Neural crest cell (in vitro differentiated cells): ENCODE measurements at regions not wholly inside any gene's neighbourhood (a gene's known extent, or its start where the extent isn't known, plus 50 kb on each side); places are given as distances from the start of the nearest gene placed in this dataset.

ENCODE experiments used
- DNase-seq: peaks from one replicate; pipeline ENCODE4 v3.0.0; 2021; ENCODE audit warnings: low read depth, mixed read lengths, low spot score
- H3K27ac Mint-ChIP-seq: one replicate; pipeline ENCODE4 v1.8.0; 2021; ENCODE audit warnings: mild to moderate bottlenecking, mixed read lengths; ENCODE audit not compliant: unreplicated experiment
- H3K27me3 Mint-ChIP-seq: 2 replicates; pipeline ENCODE4 v1.8.0; 2021; ENCODE audit warnings: low read depth, mild to moderate bottlenecking, mixed read lengths
- H3K36me3 Mint-ChIP-seq: 2 replicates; pipeline ENCODE4 v1.8.0; 2021; ENCODE audit warnings: low read depth, mild to moderate bottlenecking, mixed read lengths
- H3K4me1 Mint-ChIP-seq: 2 replicates; pipeline ENCODE4 v1.8.0; 2021; ENCODE audit warnings: mixed read lengths
- H3K4me3 Mint-ChIP-seq: one replicate; pipeline ENCODE4 v1.8.0; 2021; ENCODE audit warnings: mild to moderate bottlenecking, mixed read lengths
- H3K9me3 Mint-ChIP-seq: 2 replicates; pipeline ENCODE4 v1.8.0; 2021; ENCODE audit warnings: mixed read lengths
- TF ChIP-seq, protein P1 (sequence below): fragments of 200-600 bp; sonication (generic); conservative IDR thresholded peaks from 2 replicates; pipeline ENCODE4 v1.5.0; 2021; ENCODE audit warnings: antibody characterized with exemption, mild to moderate bottlenecking

GRCh38 chr6:122008101-122008999 lies 391.1 kb upstream of the HSF2 start:
- Mint-ChIP-seq H3K27ac (no peak overlapping the region), H3K4me3 (no peak overlapping the region), H3K4me1 (peaks cover 9% of the 10 kb centered on the region), H3K9me3 (no peaks in the 10 kb centered on the region), H3K27me3 (peaks cover 6% of the 10 kb centered on the region), H3K36me3 (no peaks in the 10 kb centered on the region)
- DNase-seq, result no peak
- TF ChIP-seq, protein P1, sequence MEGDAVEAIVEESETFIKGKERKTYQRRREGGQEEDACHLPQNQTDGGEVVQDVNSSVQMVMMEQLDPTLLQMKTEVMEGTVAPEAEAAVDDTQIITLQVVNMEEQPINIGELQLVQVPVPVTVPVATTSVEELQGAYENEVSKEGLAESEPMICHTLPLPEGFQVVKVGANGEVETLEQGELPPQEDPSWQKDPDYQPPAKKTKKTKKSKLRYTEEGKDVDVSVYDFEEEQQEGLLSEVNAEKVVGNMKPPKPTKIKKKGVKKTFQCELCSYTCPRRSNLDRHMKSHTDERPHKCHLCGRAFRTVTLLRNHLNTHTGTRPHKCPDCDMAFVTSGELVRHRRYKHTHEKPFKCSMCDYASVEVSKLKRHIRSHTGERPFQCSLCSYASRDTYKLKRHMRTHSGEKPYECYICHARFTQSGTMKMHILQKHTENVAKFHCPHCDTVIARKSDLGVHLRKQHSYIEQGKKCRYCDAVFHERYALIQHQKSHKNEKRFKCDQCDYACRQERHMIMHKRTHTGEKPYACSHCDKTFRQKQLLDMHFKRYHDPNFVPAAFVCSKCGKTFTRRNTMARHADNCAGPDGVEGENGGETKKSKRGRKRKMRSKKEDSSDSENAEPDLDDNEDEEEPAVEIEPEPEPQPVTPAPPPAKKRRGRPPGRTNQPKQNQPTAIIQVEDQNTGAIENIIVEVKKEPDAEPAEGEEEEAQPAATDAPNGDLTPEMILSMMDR, result no peak

- Mint-ChIP-seq H3K4me1 (peaks cover 9% of the 10 kb centered on the region), H3K27ac (no peak overlapping the region), H3K4me3 (no peak overlapping the region), H3K9me3 (no peaks in the 10 kb centered on the region), H3K36me3 (no peaks in the 10 kb centered on the region), H3K27me3 (peaks cover 6% of the 10 kb centered on the region)
- TF ChIP-seq, protein P1, result no peak
- DNase-seq, result no peak
These were observed 390.5 kb upstream of the HSF2 start for GRCh38 chr6:122009000-122009350.

GRCh38 chr6:122012578-122012977 lies 386.9 kb upstream of the HSF2 start:
- DNase-seq, result no peak
- H3K4me3 Mint-ChIP-seq, result no peak overlapping the region
- H3K27ac Mint-ChIP-seq, result no peak overlapping the region
- TF ChIP-seq, protein P1, result no peak
- H3K4me1 Mint-ChIP-seq, result peaks cover 3% of the 10 kb centered on the region
- H3K27me3 Mint-ChIP-seq, result no peaks in the 10 kb centered on the region
- H3K9me3 Mint-ChIP-seq, result no peaks in the 10 kb centered on the region
- H3K36me3 Mint-ChIP-seq, result no peaks in the 10 kb centered on the region

- no peak overlapping the region for H3K27ac Mint-ChIP-seq
- no peaks in the 10 kb centered on the region for H3K4me1 Mint-ChIP-seq
- H3K9me3 Mint-ChIP-seq, result no peaks in the 10 kb centered on the region
- H3K4me3 Mint-ChIP-seq, result no peak overlapping the region
- TF ChIP-seq, protein P1, result no peak
- no peaks in the 10 kb centered on the region for H3K36me3 Mint-ChIP-seq
- H3K27me3 Mint-ChIP-seq, result no peaks in the 10 kb centered on the region
- no peak for DNase-seq
These were observed 384.5 kb upstream of the HSF2 start for GRCh38 chr6:122014961-122015360.

GRCh38 chr6:122020588-122021264 lies 378.7 kb upstream of the HSF2 start:
- Mint-ChIP-seq H3K36me3 (no peaks in the 10 kb centered on the region), H3K4me3 (no peak overlapping the region), H3K9me3 (no peaks in the 10 kb centered on the region), H3K4me1 (no peaks in the 10 kb centered on the region), H3K27ac (no peak overlapping the region), H3K27me3 (no peaks in the 10 kb centered on the region)
- TF ChIP-seq, protein P1, result no peak
- no peak for DNase-seq
